HG02938 (cell line): ENCODE measurements at regions not wholly inside any gene's neighbourhood (a gene's known extent, or its start where the extent isn't known, plus 50 kb on each side); places are given as distances from the start of the nearest gene placed in this dataset.
A peak's percentile ranks its signal among the peaks of the same experiment; 100 is the strongest.
"Not testable (repeated sequence)": the region's sequence is repeated elsewhere in the genome, so short reads cannot be mapped to it uniquely, and the experiment has no call there.

ENCODE experiments used
- ATAC-seq: cut with Tn5 transposase; IDR thresholded peaks from one replicate; pipeline ENCODE4 v1.9.1; 2021; ENCODE audit warnings: mild to moderate bottlenecking, moderate library complexity; ENCODE audit not compliant: unreplicated experiment

DNA sequence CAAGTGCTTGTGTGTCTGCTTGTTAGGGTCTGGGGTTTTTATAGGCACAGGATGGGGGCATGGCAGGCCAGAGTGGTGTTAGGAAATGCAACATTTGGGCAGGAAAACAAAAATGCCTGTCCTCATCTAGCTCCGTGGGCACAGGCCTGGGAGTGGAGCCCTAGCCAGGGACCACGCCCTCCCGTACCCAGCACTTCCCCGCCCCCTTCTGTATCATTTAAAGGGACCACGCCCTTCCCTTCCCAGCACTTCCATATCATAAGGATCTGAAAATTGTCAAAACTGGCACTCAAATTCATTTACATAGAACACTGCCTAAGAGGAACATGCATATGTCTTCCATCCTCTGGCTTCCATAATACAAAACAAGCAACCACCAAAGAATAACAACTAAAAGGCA lies 185.8 kb downstream of the B3GLCT start:
- ATAC-seq: no peak

DNA sequence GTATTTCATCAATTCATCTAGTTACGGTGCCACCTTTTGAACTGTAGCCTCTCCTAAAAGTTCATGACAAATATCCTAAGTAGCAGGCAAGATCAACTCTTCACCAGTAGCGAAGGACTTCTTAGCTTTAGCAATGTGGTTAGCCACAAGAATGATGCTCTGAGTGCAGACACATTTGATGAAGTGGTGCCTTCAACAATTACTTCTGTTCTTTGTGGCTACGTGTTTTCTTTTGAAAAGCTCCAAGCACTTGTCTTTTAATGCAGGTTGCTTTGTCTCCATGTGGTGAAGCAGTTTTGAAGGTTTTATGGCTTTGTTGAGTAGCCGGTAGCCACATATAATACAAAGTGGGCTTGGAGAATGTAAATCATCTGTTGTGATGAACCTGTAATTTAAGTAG lies 194.7 kb downstream of the B3GLCT start:
- no peak for ATAC-seq

DNA sequence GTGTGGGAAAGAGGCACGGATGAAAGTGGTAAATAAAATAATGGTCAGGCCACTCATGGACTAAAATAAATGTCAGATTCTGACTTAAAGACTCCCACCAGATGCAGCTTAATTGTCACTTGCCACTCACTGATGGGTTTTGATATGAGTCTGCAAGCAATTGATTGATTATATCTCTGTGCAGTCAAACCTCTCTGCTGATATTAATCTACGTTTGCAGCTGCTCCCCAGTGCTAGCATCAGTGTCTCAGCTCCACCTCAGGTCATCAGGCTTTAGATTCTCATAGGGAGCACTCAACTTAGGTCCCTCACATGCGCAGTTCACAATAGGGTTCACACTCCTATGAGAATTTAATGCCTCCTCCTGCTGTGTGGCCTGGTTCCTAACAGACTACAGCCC lies 195.3 kb downstream of the B3GLCT start:
- no peak for ATAC-seq

DNA sequence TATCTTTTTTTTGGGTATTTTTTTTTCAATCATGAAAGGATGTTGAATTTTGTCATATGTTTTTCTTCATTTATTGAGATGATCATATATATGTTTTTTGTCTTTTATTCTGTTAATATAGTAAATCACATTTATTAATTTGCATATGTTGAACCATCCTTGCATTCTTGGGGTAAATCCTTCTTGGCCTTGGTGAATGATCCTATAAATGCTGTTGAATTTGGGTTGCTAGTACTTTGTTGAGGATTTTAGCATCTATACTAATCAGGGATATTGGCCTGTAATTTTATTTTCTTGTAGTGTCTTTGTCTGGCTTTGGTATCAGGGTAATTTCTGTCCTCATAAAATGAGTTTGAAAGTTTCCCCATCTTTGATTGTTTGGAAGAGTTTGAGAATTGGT lies 199.9 kb downstream of the B3GLCT start:
- ATAC-seq: no peak

DNA sequence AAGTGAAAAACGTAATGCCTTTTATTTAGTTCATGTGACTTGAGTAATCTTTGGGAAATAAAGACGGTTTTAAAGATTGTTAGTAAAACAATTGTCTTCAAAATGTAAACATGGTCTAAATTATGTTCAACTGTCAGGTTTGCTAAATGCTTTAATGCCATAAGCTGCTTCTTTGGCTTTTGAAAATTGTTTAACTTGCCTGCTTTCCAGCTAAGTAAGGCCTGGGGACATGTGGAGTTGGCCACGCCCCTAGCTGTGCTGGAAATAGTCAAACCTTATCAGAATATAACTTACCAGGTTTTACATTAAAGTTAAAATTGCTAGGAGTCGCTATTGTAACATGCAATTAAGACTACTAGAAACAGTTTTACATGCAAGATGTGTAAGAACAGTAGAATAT lies 203.9 kb downstream of the B3GLCT start:
- ATAC-seq: not testable (repeated sequence)

DNA sequence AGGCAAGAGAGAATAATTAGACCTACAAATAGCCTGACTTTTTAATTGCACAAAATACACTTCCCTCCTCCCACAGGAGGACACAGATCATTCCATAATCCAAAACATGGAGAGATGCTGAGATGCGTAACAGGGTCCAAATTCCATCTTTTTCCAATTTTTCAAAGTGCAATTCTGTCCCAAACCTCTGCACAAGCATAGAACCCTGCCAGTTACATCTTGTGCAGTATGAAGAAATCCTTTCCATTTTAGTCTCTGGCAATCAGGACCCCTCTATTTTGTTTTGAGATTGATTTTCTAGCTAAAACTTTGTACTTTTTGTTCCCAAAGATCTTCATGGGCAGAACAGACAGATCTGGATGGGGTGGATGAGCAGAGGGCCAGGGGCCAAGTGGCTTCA lies 209.2 kb downstream of the B3GLCT start:
- no peak for ATAC-seq

DNA sequence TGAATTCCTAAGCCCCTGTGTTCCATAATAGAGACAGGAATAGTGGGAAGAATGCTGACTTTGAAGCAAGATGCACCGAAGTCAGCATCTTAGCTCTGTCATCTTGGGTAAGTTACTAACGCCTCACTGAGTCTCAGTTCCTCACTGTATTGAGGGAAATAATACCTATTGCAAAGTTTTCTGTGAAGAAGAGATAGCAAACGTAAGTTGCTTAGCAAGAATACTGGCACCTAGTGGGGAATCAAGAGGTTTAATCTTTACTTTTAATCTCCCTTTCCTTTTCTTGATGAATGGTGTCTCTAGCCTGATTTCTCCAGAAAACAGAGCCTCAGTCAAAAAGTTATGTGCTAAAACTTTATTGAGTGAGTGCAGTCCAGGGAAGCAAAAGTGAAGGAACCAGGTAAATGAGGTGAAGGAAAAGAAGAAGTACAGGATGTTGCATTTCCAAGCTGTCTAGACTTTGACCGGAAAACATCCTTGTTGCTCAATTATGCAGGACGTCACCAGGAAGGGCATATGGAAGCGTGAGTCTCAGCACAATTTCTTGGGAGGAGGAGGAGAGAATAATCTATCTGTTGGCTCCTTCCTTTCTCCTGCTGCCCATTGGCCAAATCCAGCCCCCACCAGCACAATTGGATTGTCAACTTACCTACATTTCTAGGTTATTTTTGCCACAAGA lies 210.0 kb downstream of the B3GLCT start:
- ATAC-seq: no peak

DNA sequence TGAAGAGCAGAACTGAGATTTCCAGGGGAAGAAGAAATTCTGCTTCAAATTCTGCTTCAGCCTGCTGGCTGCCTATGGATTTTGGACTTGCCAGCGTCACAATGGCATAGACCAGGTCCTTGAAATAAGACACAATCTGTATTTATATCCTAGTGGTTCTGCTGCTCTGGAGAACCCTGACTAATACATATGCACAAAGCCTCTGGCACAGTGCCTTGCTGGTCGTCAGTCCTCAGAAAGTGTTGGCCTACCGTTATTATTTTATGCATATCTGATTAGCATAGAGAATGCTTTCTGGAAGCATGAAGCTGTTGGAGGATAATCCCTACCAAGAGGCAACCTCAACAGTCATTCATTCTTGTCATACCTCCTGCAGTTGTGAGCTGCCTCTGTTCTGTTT lies 213.7 kb downstream of the B3GLCT start:
- no peak for ATAC-seq

DNA sequence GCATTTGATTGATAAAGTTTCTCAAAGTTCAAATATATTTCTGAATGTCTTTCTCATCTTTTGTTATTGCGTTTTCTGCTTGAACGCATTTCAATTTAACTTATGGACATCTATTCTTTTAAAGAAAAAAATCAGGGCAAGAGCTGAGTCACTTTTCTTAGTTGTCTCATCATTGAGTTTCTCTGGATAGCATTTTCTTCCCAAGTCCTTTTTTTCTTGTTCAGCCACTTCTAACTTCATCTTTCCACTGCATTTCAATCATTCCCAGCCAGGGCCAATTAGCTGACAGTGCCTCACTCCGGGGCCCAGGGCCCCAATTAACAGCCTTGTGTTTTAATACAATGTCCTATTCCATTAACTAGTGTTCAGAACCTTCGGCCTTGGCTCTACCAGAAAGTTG lies 216.3 kb downstream of the B3GLCT start:
- no peak for ATAC-seq

DNA sequence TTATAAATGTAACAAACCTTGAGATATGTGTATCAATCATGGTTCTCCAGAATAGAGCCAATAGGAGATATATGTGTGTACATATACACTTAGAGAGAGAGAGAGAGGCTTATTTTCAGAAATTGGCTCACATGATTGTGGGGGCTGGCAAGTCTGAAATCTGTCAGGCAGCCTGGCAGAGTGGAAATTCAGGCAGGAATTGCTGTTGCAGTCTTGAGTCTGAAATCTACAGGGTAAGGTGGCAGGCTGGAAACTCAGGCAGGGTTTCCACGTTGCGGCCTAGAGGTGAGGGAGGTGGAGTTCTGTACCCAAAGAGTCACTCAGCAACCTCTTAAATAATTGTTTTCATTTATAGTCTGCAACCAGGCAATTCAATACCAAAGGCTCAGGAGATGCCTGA lies 218.4 kb downstream of the B3GLCT start:
- no peak for ATAC-seq

DNA sequence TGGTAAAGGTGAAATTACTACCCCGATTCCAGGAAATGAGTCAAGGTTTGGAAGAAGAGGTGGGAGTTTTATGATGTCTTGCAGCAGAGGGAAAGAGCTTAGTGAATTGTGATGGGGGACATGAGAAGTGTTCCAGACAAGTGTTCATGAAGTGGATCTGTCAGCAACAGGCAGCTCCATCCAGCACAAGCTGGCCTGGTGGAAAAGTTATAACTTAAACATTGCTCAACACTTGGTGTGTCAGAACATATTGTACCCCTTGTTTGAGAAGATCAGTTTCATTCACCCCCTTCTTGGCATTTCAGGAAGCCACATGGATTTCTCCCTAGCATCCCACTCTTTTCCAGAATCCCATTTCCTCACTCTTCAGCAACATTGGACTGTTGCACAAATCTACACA lies 222.0 kb downstream of the B3GLCT start:
- no peak for ATAC-seq

DNA sequence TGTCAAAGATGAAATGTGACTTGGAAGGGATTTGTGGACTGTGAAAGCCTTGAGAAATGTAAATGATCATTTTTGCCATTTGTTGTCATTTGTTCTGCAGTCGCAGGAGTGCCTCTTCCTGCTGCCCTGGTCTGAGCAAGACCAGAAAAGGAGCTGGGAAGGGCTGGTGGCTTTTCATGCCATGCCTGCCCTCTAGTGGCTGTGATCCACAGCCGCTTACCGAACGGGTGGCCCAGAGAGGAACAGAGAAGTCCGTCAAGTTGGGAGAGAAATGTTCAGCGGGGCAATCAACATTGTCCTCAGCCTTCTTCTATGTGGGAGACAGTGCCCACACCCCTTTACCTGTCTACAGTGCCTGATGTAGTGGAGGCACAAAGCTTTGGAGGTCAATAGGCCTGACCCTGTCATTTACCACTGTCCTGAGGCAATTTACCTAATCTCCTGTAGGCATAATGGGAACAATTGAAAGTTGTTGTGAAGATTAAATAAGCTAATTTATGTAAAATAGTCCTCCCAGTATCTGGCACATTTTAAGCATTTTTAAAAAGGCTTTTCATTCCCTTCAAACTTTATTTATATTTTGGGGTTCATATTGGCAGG lies 224.5 kb downstream of the B3GLCT start:
- ATAC-seq: peak; percentile 91

DNA sequence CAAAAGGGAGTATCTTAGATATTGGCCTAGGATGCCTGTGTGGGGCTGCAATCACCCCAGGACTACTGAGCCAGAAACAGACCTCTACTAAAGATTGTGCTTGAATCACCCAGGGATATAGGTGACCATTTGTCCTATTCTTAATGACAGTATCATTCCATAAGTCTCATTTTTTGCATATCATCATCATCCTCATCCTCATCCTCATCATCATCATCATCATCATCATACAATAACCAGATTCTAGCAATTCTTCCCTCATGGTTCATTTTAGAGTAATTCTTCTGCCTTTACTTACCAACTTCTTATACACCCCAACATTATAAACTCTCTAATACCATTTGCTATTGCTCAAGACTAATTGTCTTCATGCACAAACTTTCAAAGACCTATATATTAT lies 226.6 kb downstream of the B3GLCT start:
- no peak for ATAC-seq

DNA sequence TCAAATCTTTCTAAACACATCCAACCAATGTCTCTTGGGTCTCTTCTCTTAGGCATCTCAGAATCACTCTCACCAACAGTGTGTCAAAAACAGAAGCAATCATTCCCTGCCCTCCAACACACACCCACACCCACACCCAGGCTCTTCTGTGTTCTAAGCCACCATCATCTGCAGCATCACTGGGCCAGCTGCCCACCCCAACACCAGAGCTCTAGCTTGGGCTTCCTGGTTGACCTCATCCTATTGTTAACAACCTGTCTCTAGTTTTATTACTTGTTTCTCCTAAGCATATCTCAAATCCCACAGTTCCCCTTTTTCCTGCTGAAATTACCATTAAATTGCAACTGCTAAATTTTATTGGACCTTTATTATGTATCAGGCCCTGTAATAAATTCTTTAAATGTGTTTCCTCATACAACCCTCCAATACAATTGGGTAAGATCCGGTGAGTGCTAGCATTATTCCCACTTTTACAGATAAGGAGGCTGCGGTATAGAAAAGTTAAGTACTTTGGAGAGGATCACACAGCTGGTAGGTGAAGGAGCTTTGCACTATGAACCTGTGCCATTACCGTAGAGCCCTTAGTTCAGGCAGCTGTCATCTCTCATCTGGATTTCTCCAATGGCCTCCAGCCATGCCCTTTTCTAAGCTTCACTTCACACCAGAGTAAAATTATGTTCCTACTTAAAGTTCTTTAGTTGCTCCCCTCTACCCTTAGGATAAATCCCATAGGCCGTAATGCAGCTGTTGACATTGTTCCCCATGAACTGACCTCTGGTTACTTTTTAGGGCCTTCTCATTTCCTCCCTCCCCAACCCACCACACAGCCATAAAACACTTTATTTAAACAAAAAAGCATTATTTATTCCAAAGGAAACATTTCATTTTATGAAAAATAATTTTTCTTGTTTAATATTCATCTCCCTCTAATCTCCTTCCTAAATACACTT lies 227.7 kb downstream of the B3GLCT start:
- ATAC-seq: no peak

DNA sequence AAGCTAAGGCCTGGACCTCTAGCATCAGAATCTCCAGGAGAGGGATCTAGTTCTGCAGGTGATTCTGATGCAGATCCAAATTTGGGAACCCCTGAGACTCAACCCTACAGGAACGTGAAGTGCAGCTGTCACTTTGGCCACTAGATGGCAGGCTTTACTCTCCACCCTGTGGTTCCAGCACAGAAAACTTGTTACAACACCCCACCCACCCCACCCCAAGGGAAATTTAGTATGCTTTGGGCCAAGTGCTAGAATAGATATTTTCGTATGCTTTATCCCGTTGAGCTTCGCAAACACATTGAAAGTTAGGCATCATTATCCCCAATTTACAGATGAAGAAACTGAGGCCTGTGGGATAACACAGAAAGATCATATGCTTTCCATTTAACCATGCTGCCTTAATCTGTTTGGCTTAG lies 232.0 kb downstream of the B3GLCT start:
- no peak for ATAC-seq

DNA sequence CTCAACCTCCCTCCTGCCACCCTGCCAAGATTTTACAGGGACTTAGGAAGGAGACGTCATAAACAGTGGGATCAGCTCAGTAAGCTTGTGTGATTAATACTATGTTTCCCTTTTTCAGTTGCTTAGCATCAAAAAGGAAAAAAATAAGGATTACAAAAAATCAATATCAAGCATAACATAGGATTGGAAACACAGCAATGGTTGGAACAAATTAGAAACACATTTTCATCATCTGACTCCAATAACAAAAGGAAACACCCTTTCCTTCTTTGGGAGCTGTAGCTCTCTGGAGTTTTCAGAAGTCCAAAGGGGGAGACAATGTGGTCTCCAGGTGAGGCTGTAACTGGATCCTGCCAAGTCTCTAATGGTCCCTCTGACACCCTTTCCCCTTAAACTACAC lies 233.4 kb downstream of the B3GLCT start:
- no peak for ATAC-seq

DNA sequence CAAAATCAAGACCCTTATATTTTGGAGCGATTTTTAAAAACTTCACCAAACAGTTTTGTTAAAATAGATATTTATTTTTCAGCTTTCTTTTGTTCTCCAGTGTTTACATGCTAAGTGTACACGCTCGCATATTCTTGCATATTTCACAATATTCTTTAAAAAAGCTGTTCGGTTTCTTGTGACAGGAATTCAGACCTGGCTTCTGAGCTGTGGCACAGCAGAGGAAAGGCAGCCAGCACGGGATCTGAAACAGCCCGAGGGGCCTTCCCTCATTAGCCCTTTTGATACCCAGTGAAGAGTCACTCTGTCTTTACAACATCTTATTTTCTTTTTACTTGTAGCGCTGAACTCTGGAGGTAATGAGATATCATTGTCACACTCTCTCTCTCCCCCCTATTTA lies 234.0 kb downstream of the B3GLCT start:
- no peak for ATAC-seq

DNA sequence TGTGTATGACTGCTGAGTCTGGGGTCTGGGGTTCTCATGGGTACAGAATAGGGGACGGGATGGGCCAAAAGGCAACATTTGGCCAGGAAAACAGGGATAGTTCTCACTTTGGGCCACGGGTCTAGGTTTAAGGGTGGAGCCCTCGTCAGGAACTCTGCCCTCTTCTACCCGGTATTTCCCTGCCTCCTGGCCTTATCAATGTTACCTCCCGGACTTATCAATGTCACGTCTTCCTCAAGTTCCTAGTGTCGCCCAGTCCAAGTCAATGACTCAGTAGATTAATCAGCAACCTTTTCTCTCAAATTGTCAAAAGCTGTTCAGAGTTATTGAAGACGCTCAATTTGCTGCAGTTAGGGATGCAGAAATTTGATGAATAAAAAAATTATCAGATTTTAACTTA lies 234.8 kb downstream of the B3GLCT start:
- no peak for ATAC-seq

DNA sequence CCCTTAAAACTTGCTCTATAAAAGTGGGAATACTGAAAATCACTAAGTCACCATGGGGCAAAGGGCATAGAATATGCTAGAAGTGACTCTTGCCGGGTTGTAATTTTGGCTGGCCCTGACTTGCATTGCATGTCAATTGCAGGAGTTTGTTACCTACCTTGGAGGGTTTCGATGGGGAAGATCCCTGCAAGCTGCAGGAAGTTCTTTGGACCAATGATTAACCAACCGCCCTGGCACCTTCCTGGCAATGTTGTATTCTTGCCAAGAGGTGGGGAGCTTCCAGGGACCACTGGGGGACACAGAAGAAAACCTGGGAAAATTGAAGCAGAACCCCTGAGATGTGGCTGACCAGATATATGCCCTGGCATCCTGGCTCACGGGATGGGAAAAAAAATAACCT lies 235.8 kb downstream of the B3GLCT start:
- no peak for ATAC-seq

DNA sequence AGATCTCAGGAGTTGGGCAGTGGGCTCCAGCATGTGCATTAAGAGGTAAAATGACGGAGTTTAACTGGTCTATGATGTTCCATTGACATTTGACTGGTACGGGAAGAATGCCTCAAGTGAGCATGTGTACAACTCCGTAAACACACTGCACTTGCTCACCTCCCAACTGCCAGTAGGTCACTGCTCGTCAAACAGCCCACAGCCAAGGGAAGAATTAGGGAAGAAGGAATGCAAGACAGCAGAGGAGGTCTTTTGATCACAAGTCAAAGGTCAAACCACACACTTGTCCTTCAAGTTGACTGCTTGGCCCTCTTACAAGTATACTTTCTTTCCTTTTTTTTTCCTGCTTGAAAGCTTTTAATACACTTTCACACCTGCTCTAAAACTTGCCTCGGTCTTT lies 236.7 kb downstream of the B3GLCT start:
- no peak for ATAC-seq

DNA sequence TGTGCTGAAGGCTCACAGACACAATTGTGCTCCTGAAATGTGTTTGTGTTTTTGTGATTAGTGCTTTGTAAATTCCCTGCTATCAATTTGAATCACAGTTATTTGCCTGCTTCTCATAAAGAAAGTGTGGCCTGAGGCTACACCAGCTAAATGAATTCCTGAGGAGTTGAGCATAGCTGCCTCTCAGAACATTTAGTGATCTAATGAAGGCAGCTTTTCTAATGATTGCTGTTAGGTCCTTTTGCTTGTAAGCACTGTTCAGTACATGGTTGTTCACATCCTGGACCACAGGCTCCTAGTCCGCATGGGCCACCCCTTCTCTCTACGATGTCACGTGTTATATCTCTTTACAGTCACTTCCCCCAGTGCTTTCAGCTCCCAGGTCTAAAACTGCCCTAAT lies 238.2 kb downstream of the B3GLCT start:
- ATAC-seq: no peak

DNA sequence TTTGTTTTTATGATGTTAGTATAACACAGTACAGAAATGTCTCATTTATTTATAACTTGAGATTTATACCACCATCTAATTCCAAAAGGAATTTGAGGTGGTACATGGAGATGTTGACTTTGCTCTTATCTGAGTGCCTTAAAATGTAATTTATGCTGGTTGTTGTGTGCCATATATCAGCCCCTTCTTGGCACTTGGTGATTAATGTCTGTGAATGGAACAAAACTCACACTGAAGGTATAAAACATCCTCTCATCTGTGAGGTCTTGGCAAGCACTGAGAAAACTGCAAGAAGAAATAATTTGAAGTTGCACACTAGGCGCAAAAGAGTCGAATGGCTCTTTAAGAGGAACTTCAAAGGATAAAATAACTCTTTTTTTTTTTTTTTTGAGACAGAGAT lies 240.4 kb downstream of the B3GLCT start:
- ATAC-seq: no peak
